ENCODE measurements at regions not wholly inside any gene's neighbourhood (a gene's known extent, or its start where the extent isn't known, plus 50 kb on each side); places are given as distances from the start of the nearest gene placed in this dataset.

- TF ChIP-seq CTCF (IDR thresholded peaks at IDR 0.05 in 8 of 11, conservative IDR thresholded peaks at IDR 0.05 in 3 of 11) (no peak), POLR2A (IDR thresholded peaks at IDR 0.05) (no peak)
Measured at GRCh38 chr4:123674762-123675465, 278.3 kb downstream of the SPRY1 start.
